HG03196 (cell line): ENCODE measurements at regions not wholly inside any gene's neighbourhood (a gene's known extent, or its start where the extent isn't known, plus 50 kb on each side); places are given as distances from the start of the nearest gene placed in this dataset.

ENCODE experiments used
- ATAC-seq: cut with Tn5 transposase; IDR thresholded peaks from one replicate; pipeline ENCODE4 v1.9.1; 2021; ENCODE audit not compliant: unreplicated experiment

GRCh38 chr9:36462245-36462644, 62.2 kb upstream of the RNF38 start:
- ATAC-seq: no peak

GRCh38 chr9:36461323-36461722, 61.3 kb upstream of the RNF38 start:
- no peak for ATAC-seq

GRCh38 chr9:36458430-36458915, 58.4 kb upstream of the RNF38 start:
- peak; percentile 53 for ATAC-seq

GRCh38 chr9:36457836-36458429, 57.9 kb upstream of the RNF38 start:
- ATAC-seq: no peak

- ATAC-seq: no peak
Observed at GRCh38 chr9:36456480-36457065, 56.5 kb upstream of the RNF38 start.

- no peak for ATAC-seq
Observed at GRCh38 chr9:36451949-36452348, 51.9 kb upstream of the RNF38 start.

GRCh38 chr9:36450110-36450732, 50.2 kb upstream of the RNF38 start:
- no peak for ATAC-seq
